ENCODE measurements at regions not wholly inside any gene's neighbourhood (a gene's known extent, or its start where the extent isn't known, plus 50 kb on each side); places are given as distances from the start of the nearest gene placed in this dataset.

DNA sequence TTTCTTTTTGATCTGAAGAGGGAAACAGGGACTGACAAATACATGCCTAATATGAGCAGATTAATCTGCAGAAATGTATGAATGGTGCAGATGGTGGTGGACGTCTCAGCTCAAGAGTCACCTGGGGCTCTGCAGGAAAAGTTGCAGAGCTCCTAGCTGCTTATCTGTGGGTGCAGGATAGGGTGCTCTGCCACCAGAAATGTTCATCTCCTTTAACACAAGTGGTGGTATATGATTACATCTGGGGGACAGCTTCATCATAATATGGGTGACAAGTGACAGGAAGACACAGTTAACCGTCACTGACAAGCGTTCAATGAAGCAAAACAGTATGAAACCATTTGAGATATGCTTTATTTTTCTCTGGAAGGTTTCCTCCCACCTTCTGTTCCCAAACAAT is 121.2 kb upstream of the LINC00305 start:
- Histone ChIP-seq H3K4me2 (ENCODE audit: insufficient read depth, low read length) (no peak overlapping the region), H3K4me3 (no peak overlapping the region), H3K9me1 (ENCODE audit: control insufficient read depth, insufficient read depth, low read length) (no peaks in the 10 kb centered on the region), H3K9ac (ENCODE audit: insufficient read depth in 1 of 2, low read depth in 2 of 2, low read length in 2 of 2) (no peak overlapping the region), H3K4me1 (replicated peaks in 1 of 2; ENCODE audit: control insufficient read depth in 2 of 2, insufficient read depth in 2 of 2, low read length in 2 of 2) (no peaks in the 10 kb centered on the region), H2AFZ (ENCODE audit: low read depth, low read length) (no peak overlapping the region), H3K79me2 (ENCODE audit: control insufficient read depth, insufficient read depth, low read length) (no peaks in the 10 kb centered on the region), H3K27ac (ENCODE audit: extremely low read depth, low read depth, low read length) (no peak overlapping the region), H4K20me1 (replicated peaks; ENCODE audit: control insufficient read depth, insufficient read depth, low read length) (no peaks in the 10 kb centered on the region), H3K36me3 (ENCODE audit: control insufficient read depth, insufficient read depth, low read length) (no peaks in the 10 kb centered on the region), H3K27me3 (ENCODE audit: control insufficient read depth in 2 of 2, insufficient read depth in 2 of 2, low read length in 2 of 2) (no peaks in the 10 kb centered on the region), H3K9me3 (replicated peaks; ENCODE audit: control insufficient read depth, insufficient read depth, low read depth, low read length) (no peaks in the 10 kb centered on the region)
- intact Hi-C loops (cut with micrococcal nuclease) = no loop called here
- WGBS (ENCODE audit: insufficient coverage, low coverage, missing lambda C conversion rate) = 0% methylated on average over 2 of the region's 3 CpGs
- TF ChIP-seq, protein P1, sequence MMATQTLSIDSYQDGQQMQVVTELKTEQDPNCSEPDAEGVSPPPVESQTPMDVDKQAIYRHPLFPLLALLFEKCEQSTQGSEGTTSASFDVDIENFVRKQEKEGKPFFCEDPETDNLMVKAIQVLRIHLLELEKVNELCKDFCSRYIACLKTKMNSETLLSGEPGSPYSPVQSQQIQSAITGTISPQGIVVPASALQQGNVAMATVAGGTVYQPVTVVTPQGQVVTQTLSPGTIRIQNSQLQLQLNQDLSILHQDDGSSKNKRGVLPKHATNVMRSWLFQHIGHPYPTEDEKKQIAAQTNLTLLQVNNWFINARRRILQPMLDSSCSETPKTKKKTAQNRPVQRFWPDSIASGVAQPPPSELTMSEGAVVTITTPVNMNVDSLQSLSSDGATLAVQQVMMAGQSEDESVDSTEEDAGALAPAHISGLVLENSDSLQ (IDR thresholded peaks at IDR 0.05) = no peak
- no peak for TF ChIP-seq MTA3 (IDR thresholded peaks at IDR 0.05; ENCODE audit: borderline replicate concordance)
- no peak for TF ChIP-seq HDAC3 (IDR thresholded peaks at IDR 0.05; ENCODE audit: borderline replicate concordance, partially characterized antibody)
- no peak for TF ChIP-seq TRIM28 (IDR thresholded peaks at IDR 0.05)
- no peak for TF ChIP-seq PREB (CRISPR knock-in tag; IDR thresholded peaks at IDR 0.05)
- TF ChIP-seq CSDE1 (IDR thresholded peaks at IDR 0.05) = no peak
- no peak for TF ChIP-seq ZNF324 (CRISPR knock-in tag; IDR thresholded peaks at IDR 0.05)
- no peak for TF ChIP-seq NR0B1 (IDR thresholded peaks at IDR 0.05; ENCODE audit: partially characterized antibody)
- no peak for TF ChIP-seq HINFP (tag; conservative IDR thresholded peaks at IDR 0.05; ENCODE audit: low read depth)
- TF ChIP-seq LEF1 (IDR thresholded peaks at IDR 0.05) = no peak
- TF ChIP-seq FIP1L1 (IDR thresholded peaks at IDR 0.05; ENCODE audit: low read depth, low read length, poor library complexity, severe bottlenecking) = no peak
- ChIA-PET POLR2A (no interaction called here), CTCF (ENCODE audit: low intra/inter-chr PET ratio) (no interaction called here)
- ATAC-seq = no peak
- no peak for DNase-seq (ENCODE audit: extremely low read depth in 1 of 4, low spot score in 3 of 4)
- no TSS peak for BruUV-seq (replicated peaks)
- in situ Hi-C loops (cut with MboI) = no loop called here
- no peak for FAIRE-seq

Measured in K562 (cell line).